Upper lobe of right lung (tissue), 1 donor: ENCODE measurements at regions not wholly inside any gene's neighbourhood (a gene's known extent, or its start where the extent isn't known, plus 50 kb on each side); places are given as distances from the start of the nearest gene placed in this dataset.

Experiments used
- ATAC-seq: fragments of 200-7000 bp; cut with Tn5 transposase; one replicate; pipeline ENCODE4 v1.9.1; 2020; ENCODE audit warnings: mild to moderate bottlenecking, moderate library complexity
- DNase-seq: peaks from one replicate; pipeline ENCODE4 v3.0.0-alpha.2; 2020
- H3K27ac ChIP-seq: fragments of 200-600 bp; one replicate; pipeline ENCODE4 v1.8.0; 2022
- H3K27me3 ChIP-seq: fragments of 200-600 bp; one replicate; pipeline ENCODE4 v1.8.0; 2022; ENCODE audit warnings: mild to moderate bottlenecking
- H3K36me3 ChIP-seq: fragments of 200-600 bp; one replicate; pipeline ENCODE4 v1.8.0; 2022
- H3K4me1 ChIP-seq: fragments of 200-600 bp; one replicate; pipeline ENCODE4 v1.8.0; 2022
- H3K4me3 ChIP-seq: fragments of 200-600 bp; one replicate; pipeline ENCODE4 v1.8.0; 2022; ENCODE audit warnings: mild to moderate bottlenecking
- H3K9me3 ChIP-seq: fragments of 200-600 bp; one replicate; pipeline ENCODE4 v1.8.0; 2022
- intact Hi-C: fragments of 100-400 bp; cut with DNase I; formaldehyde crosslinking; loops from one replicate; pipeline ENCODE4 v1.11.0; 2022
- TF ChIP-seq, protein P1 (sequence below): fragments of 200-600 bp; IDR thresholded peaks from one replicate; pipeline ENCODE4 v1.8.0; 2022; ENCODE audit warnings: antibody characterized with exemption
- donor health status: DM: no; HTN: yes; CAD: no; lungs with severe emphysema.

DNA sequence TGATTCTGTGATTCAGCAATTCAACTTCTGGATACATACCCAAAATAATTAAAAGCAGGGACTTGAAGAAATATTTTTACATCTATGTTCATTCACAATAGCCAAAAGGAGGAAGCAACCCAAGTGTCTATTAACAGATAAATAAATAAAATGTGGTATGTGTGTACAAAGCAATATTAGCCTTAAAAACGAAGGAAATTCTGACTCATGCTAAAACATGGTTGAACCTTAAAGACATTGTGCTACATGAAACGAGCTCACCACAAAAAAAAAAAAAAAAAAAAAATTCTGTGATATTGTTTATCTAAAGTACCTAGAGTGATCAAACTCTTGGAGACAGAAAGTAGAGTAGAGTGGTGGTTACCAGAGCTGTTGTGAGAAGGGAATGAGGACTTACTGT is 54.8 kb upstream of the TFAP2D start:
- no peak for DNase-seq

DNA sequence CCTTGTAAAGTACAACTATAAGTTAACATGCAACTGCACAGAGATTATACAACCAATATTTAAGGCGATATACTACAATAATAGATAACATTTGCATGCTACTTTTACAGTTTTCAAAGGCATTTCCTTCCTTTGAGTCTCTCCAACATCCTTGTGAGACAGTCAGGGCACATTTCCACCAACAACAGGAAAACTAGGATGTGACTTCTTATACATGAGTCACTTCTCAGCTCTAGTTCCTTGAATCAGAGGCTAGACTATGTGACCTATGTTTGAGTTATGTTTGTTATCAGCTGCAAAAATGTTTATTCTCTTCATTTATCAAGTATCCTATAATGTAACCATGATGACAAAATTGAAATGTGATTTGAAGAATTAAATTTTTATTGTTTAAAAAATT is 51.7 kb upstream of the TFAP2D start:
- no peak for ATAC-seq
- H3K36me3 ChIP-seq, result no peaks in the 10 kb centered on the region
- TF ChIP-seq, protein P1, sequence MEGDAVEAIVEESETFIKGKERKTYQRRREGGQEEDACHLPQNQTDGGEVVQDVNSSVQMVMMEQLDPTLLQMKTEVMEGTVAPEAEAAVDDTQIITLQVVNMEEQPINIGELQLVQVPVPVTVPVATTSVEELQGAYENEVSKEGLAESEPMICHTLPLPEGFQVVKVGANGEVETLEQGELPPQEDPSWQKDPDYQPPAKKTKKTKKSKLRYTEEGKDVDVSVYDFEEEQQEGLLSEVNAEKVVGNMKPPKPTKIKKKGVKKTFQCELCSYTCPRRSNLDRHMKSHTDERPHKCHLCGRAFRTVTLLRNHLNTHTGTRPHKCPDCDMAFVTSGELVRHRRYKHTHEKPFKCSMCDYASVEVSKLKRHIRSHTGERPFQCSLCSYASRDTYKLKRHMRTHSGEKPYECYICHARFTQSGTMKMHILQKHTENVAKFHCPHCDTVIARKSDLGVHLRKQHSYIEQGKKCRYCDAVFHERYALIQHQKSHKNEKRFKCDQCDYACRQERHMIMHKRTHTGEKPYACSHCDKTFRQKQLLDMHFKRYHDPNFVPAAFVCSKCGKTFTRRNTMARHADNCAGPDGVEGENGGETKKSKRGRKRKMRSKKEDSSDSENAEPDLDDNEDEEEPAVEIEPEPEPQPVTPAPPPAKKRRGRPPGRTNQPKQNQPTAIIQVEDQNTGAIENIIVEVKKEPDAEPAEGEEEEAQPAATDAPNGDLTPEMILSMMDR, result no peak
- H3K4me1 ChIP-seq, result no peaks in the 10 kb centered on the region
- no peak for DNase-seq
- no peaks in the 10 kb centered on the region for H3K9me3 ChIP-seq
- H3K27me3 ChIP-seq, result no peaks in the 10 kb centered on the region
- intact Hi-C loops, result no loop called here
- H3K27ac ChIP-seq, result no peak overlapping the region
- no peak overlapping the region for H3K4me3 ChIP-seq

More for the DNA sequence above, 54.8 kb upstream of the TFAP2D start:
- Histone ChIP-seq H3K4me1 (no peaks in the 10 kb centered on the region), H3K9me3 (no peaks in the 10 kb centered on the region), H3K36me3 (no peaks in the 10 kb centered on the region), H3K4me3 (no peak overlapping the region), H3K27me3 (no peaks in the 10 kb centered on the region), H3K27ac (no peak overlapping the region)
- TF ChIP-seq, protein P1, result no peak
- intact Hi-C loops, result no loop called here
- ATAC-seq, result no peak
